OCI-LY3 (cell line): ENCODE measurements at regions not wholly inside any gene's neighbourhood (a gene's known extent, or its start where the extent isn't known, plus 50 kb on each side); places are given as distances from the start of the nearest gene placed in this dataset.

Experiments
- H2AFZ ChIP-seq: fragments of 200-600, 300-600 bp; shearing (Covaris generic); 2 replicates; pipeline ENCODE4 v1.6.0; 2014; ENCODE audit warnings: antibody characterized with exemption, low read depth, low read length
- H3K27ac ChIP-seq: fragments of 200-600, 300-600 bp; sonication (generic); 2 replicates; pipeline ENCODE4 v1.5.1; 2014; ENCODE audit warnings: mild to moderate bottlenecking, low read length, moderate library complexity, mixed read lengths
- H3K27me3 ChIP-seq: fragments of 200-600, 300-600 bp; sonication (generic); 2 replicates; pipeline ENCODE4 v1.6.1; 2014; ENCODE audit warnings: low read depth, low read length, mixed read lengths
- H3K36me3 ChIP-seq: fragments of 200-600, 300-600 bp; sonication (generic); replicated peaks from 2 replicates; pipeline ENCODE3; 2014; ENCODE audit warnings: low read depth, low read length, mixed read lengths
- H3K4me1 ChIP-seq: fragments of 300-600, 200-600 bp; sonication (generic); 2 replicates; pipeline ENCODE4 v1.6.1; 2014; ENCODE audit warnings: low read length, mixed read lengths
- H3K4me2 ChIP-seq: fragments of 200-600, 300-600 bp; sonication (generic); 2 replicates; pipeline ENCODE4 v1.6.1; 2014; ENCODE audit warnings: low read length, mixed read lengths
- H3K4me3 ChIP-seq: fragments of 300-600, 200-600 bp; sonication (generic); 2 replicates; pipeline ENCODE4 v1.5.1; 2014; ENCODE audit warnings: antibody characterized with exemption, mild to moderate bottlenecking, low read length, moderate library complexity
- H3K79me2 ChIP-seq: fragments of 300-600, 200-600 bp; shearing (Covaris generic); 2 replicates; pipeline ENCODE4 v1.6.1; 2014; ENCODE audit warnings: mild to moderate bottlenecking, low read length, mixed read lengths
- H3K9ac ChIP-seq: fragments of 300-600, 200-600 bp; shearing (Covaris generic); 2 replicates; pipeline ENCODE4 v1.6.0; 2014; ENCODE audit warnings: mild to moderate bottlenecking, low read length, moderate library complexity
- H3K9me3 ChIP-seq: fragments of 200-600, 300-600 bp; shearing (Covaris generic); 2 replicates; pipeline ENCODE4 v1.6.1; 2014; ENCODE audit warnings: low read length, mixed read lengths; ENCODE audit not compliant: insufficient read depth
- H4K20me1 ChIP-seq: fragments of 200-600, 300-600 bp; sonication (generic); 2 replicates; pipeline ENCODE4 v1.6.1; 2016; ENCODE audit warnings: low read length, mixed read lengths; ENCODE audit not compliant: insufficient read depth
- CTCF ChIP-seq: fragments of 200-600, 300-600 bp; sonication (generic); IDR thresholded peaks from 2 replicates; pipeline ENCODE4 v1.5.1; 2014; ENCODE audit warnings: antibody characterized with exemption, low read length, low read depth
- EZH2phosphoT487 ChIP-seq: fragments of 200-600 bp; shearing (Covaris generic); IDR thresholded peaks from 2 replicates; pipeline ENCODE4 v1.6.1; 2018; ENCODE audit warnings: antibody characterized with exemption, mixed run types, low read depth

- Histone ChIP-seq H3K4me2 (no peak overlapping the region), H3K36me3 (no peaks in the 10 kb centered on the region), H2AFZ (no peak overlapping the region), H3K9ac (no peak overlapping the region), H3K4me1 (no peaks in the 10 kb centered on the region), H3K79me2 (no peaks in the 10 kb centered on the region), H3K4me3 (no peak overlapping the region), H3K27me3 (no peaks in the 10 kb centered on the region), H3K9me3 (no peaks in the 10 kb centered on the region), H4K20me1 (no peaks in the 10 kb centered on the region), H3K27ac (no peak overlapping the region)
- TF ChIP-seq CTCF, result no peak
- TF ChIP-seq EZH2phosphoT487, result no peak
These were observed 80.0 kb upstream of the UNC5B start for GRCh38 chr10:71132321-71132810.

- Histone ChIP-seq H3K4me3 (no peak overlapping the region), H3K4me2 (no peak overlapping the region), H3K9ac (no peak overlapping the region), H3K9me3 (no peaks in the 10 kb centered on the region), H4K20me1 (no peaks in the 10 kb centered on the region), H3K4me1 (no peaks in the 10 kb centered on the region), H3K27ac (no peak overlapping the region), H3K27me3 (no peaks in the 10 kb centered on the region), H3K36me3 (no peaks in the 10 kb centered on the region), H3K79me2 (no peaks in the 10 kb centered on the region), H2AFZ (no peak overlapping the region)
- TF ChIP-seq EZH2phosphoT487 (no peak), CTCF (no peak)
These were observed 78.4 kb upstream of the UNC5B start for GRCh38 chr10:71133710-71134686.

GRCh38 chr10:71134732-71135211 lies 77.6 kb upstream of the UNC5B start:
- Histone ChIP-seq H3K4me1 (no peaks in the 10 kb centered on the region), H3K27ac (no peak overlapping the region), H3K9ac (no peak overlapping the region), H3K4me3 (no peak overlapping the region), H3K4me2 (no peak overlapping the region), H3K9me3 (no peaks in the 10 kb centered on the region), H3K27me3 (no peaks in the 10 kb centered on the region), H4K20me1 (no peaks in the 10 kb centered on the region), H2AFZ (no peak overlapping the region), H3K36me3 (no peaks in the 10 kb centered on the region), H3K79me2 (no peaks in the 10 kb centered on the region)
- TF ChIP-seq EZH2phosphoT487, result no peak
- TF ChIP-seq CTCF, result no peak

- Histone ChIP-seq H3K27me3 (no peaks in the 10 kb centered on the region), H3K4me2 (no peak overlapping the region), H3K4me3 (no peak overlapping the region), H3K79me2 (no peaks in the 10 kb centered on the region), H3K9ac (no peak overlapping the region), H3K27ac (no peak overlapping the region), H3K9me3 (no peaks in the 10 kb centered on the region), H3K4me1 (no peaks in the 10 kb centered on the region), H2AFZ (no peak overlapping the region), H3K36me3 (no peaks in the 10 kb centered on the region), H4K20me1 (no peaks in the 10 kb centered on the region)
- TF ChIP-seq EZH2phosphoT487 (no peak), CTCF (no peak)
These were observed 77.1 kb upstream of the UNC5B start for GRCh38 chr10:71135236-71135635.
